GM12891 (cell line): ENCODE measurements at regions not wholly inside any gene's neighbourhood (a gene's known extent, or its start where the extent isn't known, plus 50 kb on each side); places are given as distances from the start of the nearest gene placed in this dataset.

ENCODE experiments used
- POLR2A ChIP-seq: IDR thresholded peaks from 2 replicates; pipeline ENCODE4 v1.6.1; 2011; ENCODE audit warnings: low read depth, low read length, control low read depth
- POLR2AphosphoS5 ChIP-seq: IDR thresholded peaks from 2 replicates; pipeline ENCODE4 v1.6.1; 2011; ENCODE audit warnings: low read depth, low read length, control low read depth
- TAF1 ChIP-seq: IDR thresholded peaks from 2 replicates; pipeline ENCODE4 v1.6.1; 2011; ENCODE audit warnings: low read depth, low read length, control low read depth

DNA sequence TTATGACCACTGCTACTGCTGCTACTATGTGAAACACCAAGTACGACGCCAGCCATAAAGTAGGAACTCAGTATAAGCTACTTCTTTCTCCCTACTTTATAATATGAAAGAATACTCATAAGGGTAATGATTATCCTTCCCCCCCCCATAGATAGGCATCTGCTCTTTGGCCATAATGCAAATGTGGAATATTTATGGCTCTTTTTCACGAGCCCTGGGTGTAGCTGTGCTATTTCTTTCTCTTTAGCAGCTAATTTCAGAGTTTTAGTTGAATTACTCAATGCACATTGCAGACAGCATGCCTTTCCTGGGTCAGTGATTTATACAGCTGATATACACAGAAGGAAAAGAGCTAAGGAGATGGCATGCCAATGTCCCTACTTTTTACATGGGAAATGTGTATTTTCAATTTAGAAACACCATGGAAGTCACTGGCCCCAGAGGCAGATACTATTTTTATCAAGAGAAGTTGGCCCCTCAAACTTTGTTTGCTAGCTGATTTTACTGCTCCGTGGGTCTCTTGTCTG, 234.1 kb upstream of the KIAA1217 start:
- no peak for TF ChIP-seq POLR2A
- no peak for TF ChIP-seq POLR2AphosphoS5
- TF ChIP-seq TAF1 = no peak
